Neutrophil (primary cell): ENCODE measurements at regions not wholly inside any gene's neighbourhood (a gene's known extent, or its start where the extent isn't known, plus 50 kb on each side); places are given as distances from the start of the nearest gene placed in this dataset.

ENCODE experiments used
- H3K27ac ChIP-seq: fragments of 200-600 bp; sonication (generic); 2 replicates; pipeline ENCODE4 v1.5.1; 2016; ENCODE audit warnings: mild to moderate bottlenecking, moderate library complexity
- H3K27me3 ChIP-seq: fragments of 200-600 bp; sonication (generic); 2 replicates; pipeline ENCODE4 v1.6.0; 2016; ENCODE audit warnings: mild to moderate bottlenecking
- H3K36me3 ChIP-seq: fragments of 200-600 bp; sonication (generic); 2 replicates; pipeline ENCODE4 v1.5.1; 2017
- H3K4me1 ChIP-seq, 2 experiments: fragments of 200-600 bp in 1 of 2; sonication (generic) in 1 of 2; 1 replicate in 1 of 2; 2 replicates in 1 of 2; pipeline versions ENCODE4 v1.5.1 to v1.6.1; 2013 to 2016; ENCODE audit warnings: low read depth in 1 of 2, low read length in 1 of 2, mild to moderate bottlenecking in 1 of 2, moderate library complexity in 1 of 2; ENCODE audit not compliant: control insufficient read depth in 1 of 2, insufficient read depth in 1 of 2
- H3K4me3 ChIP-seq, 2 experiments: fragments of 200-600 bp in 1 of 2; sonication (generic) in 1 of 2; 1 replicate in 1 of 2; 2 replicates in 1 of 2; pipeline ENCODE4 v1.5.1; 2013 to 2016; ENCODE audit warnings: low read depth in 1 of 2, low read length in 1 of 2, mild to moderate bottlenecking in 1 of 2, moderate library complexity in 1 of 2
- H3K9me3 ChIP-seq: fragments of 200-600 bp; sonication (generic); 2 replicates; pipeline ENCODE4 v1.5.1; 2016
- CTCF ChIP-seq: fragments of 200-600 bp; sonication (generic); IDR thresholded peaks from 2 replicates; pipeline ENCODE4 v1.5.1; 2016; ENCODE audit warnings: antibody characterized with exemption

- Histone ChIP-seq H3K27ac (no peak overlapping the region), H3K9me3 (no peaks in the 10 kb centered on the region), H3K27me3 (no peaks in the 10 kb centered on the region), H3K4me1 (no peaks in the 10 kb centered on the region), H3K36me3 (no peaks in the 10 kb centered on the region), H3K4me3 (no peak overlapping the region)
- TF ChIP-seq CTCF = no peak
Observed at GRCh38 chr6:92753956-92754355, 665.4 kb downstream of the EPHA7 start.

GRCh38 chr6:92752114-92752513 is 667.2 kb downstream of the EPHA7 start:
- H3K27ac ChIP-seq = no peak overlapping the region
- TF ChIP-seq CTCF = no peak
- H3K9me3 ChIP-seq = no peaks in the 10 kb centered on the region
- H3K36me3 ChIP-seq = no peaks in the 10 kb centered on the region
- H3K4me3 ChIP-seq = no peak overlapping the region
- no peaks in the 10 kb centered on the region for H3K27me3 ChIP-seq
- H3K4me1 ChIP-seq = no peaks in the 10 kb centered on the region

GRCh38 chr6:92748131-92748530 is 671.2 kb downstream of the EPHA7 start:
- no peaks in the 10 kb centered on the region for H3K9me3 ChIP-seq

GRCh38 chr6:92737983-92738382 is 681.4 kb downstream of the EPHA7 start:
- Histone ChIP-seq H3K27me3 (no peaks in the 10 kb centered on the region), H3K4me1 (no peaks in the 10 kb centered on the region), H3K4me3 (no peak overlapping the region), H3K27ac (no peak overlapping the region), H3K9me3 (no peaks in the 10 kb centered on the region), H3K36me3 (no peaks in the 10 kb centered on the region)
- no peak for TF ChIP-seq CTCF

More at GRCh38 chr6:92748131-92748530, 671.2 kb downstream of the EPHA7 start:
- no peak overlapping the region for H3K27ac ChIP-seq
- no peak for TF ChIP-seq CTCF
- no peaks in the 10 kb centered on the region for H3K36me3 ChIP-seq
- no peaks in the 10 kb centered on the region for H3K27me3 ChIP-seq
- H3K4me3 ChIP-seq = no peak overlapping the region
- no peaks in the 10 kb centered on the region for H3K4me1 ChIP-seq

GRCh38 chr6:92723390-92723931 is 695.9 kb downstream of the EPHA7 start:
- Histone ChIP-seq H3K36me3 (no peaks in the 10 kb centered on the region), H3K27ac (no peak overlapping the region), H3K4me3 (no peak overlapping the region), H3K4me1 (no peaks in the 10 kb centered on the region), H3K27me3 (no peaks in the 10 kb centered on the region), H3K9me3 (no peaks in the 10 kb centered on the region)
- TF ChIP-seq CTCF = no peak

- H3K4me3 ChIP-seq = no peak overlapping the region
- no peaks in the 10 kb centered on the region for H3K4me1 ChIP-seq
- no peak for TF ChIP-seq CTCF
Observed at GRCh38 chr6:92719773-92720172, 699.6 kb downstream of the EPHA7 start.

More at GRCh38 chr6:92719773-92720172, 699.6 kb downstream of the EPHA7 start:
- no peak overlapping the region for H3K27ac ChIP-seq
- H3K36me3 ChIP-seq = no peaks in the 10 kb centered on the region
- no peaks in the 10 kb centered on the region for H3K9me3 ChIP-seq
- H3K27me3 ChIP-seq = no peaks in the 10 kb centered on the region
